Inflammatory macrophage treated with lipopolysaccharide for 4 hours (primary cell): ENCODE measurements at regions not wholly inside any gene's neighbourhood (a gene's known extent, or its start where the extent isn't known, plus 50 kb on each side); places are given as distances from the start of the nearest gene placed in this dataset.

Source experiments
- DNase-seq: peaks from one replicate; pipeline ENCODE4 v3.0.0-alpha.2; 2020

DNA sequence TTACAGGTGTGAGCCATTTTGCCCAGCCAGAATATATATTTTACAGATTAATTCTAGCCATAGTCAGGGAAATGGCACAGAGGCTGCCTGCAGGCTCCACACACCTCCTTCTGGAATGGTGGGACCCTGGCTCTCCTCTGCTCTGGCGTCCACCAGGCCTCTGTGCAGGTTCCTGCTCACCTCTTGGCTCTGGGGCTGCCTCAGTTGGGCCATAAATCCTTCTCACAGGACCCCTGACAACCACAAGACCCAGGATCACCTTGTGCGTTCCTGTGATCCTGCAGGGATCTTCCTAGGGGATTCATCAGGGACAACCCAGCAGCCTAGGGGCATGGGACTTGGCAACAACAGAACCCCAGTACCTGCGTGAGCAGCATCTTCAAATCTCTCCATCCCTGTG, 93.0 kb upstream of the FSTL4 start:
- no peak for DNase-seq

- no peak for DNase-seq
Observed at GRCh38 chr5:133704411-133704810, 92.1 kb upstream of the FSTL4 start.

DNA sequence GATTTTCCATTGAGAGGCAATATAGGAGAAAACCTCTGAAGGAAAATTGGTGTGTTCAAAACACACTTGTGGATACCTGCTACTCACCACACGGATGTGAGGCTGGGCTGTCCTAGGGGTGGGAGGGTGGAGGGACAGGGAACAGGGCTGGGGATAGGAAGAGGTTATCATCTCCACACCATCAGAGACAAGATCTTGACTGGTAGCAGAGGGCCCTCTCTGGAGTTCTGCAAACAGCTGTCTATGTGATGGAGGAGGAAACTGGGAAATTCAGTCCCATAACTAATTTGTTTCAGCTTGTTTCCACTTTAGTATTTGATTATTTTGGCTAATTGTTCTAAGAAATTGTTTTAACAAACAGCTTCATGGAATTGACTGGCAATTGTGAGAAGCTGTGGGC, 91.6 kb upstream of the FSTL4 start:
- DNase-seq = no peak

- no peak for DNase-seq
Observed at GRCh38 chr5:133702791-133703770, 90.7 kb upstream of the FSTL4 start.

DNA sequence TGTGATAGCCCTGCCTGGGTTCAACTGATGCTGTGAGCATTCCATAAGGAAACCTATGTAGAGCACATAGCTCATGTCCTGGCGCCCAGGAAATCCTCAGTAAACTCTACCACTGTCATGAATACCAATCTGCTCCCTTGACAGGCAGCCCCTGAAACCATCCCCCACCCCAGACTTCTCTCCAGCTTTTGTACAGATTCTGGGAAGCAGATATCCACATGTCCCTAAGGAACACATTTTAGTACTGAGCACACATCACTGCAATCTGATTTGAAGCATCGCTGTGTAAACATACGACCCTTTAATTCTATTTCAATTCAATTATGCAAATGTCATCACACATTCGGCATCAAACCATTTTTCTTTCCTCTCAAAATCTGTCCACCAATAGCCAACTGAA, 89.5 kb upstream of the FSTL4 start:
- no peak for DNase-seq

- no peak for DNase-seq
Observed at GRCh38 chr5:133700251-133700650, 87.9 kb upstream of the FSTL4 start.

- DNase-seq = no peak
Observed at GRCh38 chr5:133698646-133699526, 86.5 kb upstream of the FSTL4 start.

- no peak for DNase-seq
Observed at GRCh38 chr5:133698259-133698554, 85.9 kb upstream of the FSTL4 start.

- no peak for DNase-seq
Observed at GRCh38 chr5:133697536-133698258, 85.4 kb upstream of the FSTL4 start.

DNA sequence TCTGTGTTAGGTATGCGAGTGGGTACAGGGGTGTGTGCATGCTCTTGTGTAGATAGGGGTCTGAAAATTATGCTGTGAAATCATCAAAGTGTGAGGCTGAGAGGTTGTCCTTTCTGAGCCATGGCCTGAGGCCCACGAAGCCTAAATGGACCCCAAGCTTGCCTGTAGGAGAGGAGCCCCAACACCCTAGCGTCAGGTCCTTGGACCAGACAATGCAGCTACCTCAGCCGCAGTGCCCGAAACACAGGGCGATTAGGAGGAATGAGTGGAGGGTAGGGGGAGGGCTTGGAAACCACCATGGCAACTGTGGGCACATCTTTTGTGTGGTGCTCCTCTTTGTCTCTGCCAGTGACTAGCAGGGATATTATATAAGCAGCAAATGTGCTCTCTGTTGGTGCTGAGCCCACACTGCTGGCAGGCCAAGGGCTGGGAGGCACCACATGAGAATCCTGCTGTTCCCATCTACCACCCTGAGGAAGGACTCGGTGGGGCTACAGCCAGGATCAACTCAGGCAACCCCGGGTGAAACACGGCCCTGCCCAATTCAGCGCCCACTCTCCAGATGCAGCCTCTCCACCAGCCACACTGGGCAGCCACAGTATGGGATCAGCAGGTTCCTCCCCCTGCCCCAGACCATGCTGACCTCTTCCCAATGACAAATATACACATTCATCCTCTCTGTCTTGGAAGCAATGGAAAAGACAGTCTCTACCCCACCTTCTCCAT, 84.6 kb upstream of the FSTL4 start:
- DNase-seq = no peak

- DNase-seq = no peak
Observed at GRCh38 chr5:133696006-133696584, 83.8 kb upstream of the FSTL4 start.

DNA sequence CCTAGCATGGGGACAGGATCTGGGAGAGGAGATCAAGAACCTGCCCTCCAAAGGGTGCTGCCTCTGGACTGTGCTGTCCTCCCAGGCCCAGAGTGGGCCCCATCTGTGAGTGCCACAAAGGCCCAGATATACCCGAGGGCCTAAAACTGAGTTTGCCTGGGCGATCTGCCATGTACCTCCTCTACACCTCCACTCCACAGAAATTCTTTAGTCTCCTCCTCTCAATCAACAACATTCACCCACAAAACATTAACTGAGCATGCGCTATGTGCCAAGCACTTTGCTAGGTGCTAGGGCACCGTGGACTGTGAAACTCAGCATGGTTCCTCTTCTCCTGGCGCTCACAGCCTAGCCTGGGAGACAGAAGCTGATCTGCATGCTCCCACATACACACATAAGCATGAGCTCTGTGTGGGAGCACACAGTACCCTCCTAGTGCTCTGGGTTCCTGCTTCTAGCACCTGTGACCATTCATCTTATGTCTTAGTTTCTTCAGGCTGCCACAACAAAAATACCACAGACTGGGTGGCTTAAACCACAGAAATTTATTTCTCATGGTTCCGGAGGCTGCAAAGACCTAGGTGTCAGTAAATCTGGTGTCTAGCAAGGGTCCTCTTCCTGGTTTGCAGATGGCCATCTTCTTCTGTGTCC, 82.0 kb upstream of the FSTL4 start:
- no peak for DNase-seq

- no peak for DNase-seq
Observed at GRCh38 chr5:133691448-133691847, 79.1 kb upstream of the FSTL4 start.

DNA sequence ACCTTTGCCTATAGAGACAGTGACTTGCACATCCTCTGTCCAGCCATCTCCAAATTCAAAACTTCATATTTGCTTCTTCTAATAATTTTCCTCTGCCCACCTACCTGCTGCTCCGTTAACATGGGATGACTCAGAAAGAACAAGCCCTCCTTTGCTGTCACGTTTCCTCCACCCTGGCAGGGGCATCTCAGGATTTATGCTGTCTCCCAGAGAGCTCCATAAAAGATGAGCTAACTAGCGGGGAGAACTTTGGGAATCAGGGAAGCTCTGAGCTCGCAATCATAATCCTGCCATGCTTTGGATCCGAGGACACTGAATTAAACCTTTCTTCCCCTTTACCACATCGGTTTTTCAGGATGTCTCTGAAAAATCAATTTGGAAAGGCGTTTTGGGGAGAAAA, 78.4 kb upstream of the FSTL4 start:
- no peak for DNase-seq

GRCh38 chr5:133688391-133688790, 76.0 kb upstream of the FSTL4 start:
- DNase-seq = no peak

DNA sequence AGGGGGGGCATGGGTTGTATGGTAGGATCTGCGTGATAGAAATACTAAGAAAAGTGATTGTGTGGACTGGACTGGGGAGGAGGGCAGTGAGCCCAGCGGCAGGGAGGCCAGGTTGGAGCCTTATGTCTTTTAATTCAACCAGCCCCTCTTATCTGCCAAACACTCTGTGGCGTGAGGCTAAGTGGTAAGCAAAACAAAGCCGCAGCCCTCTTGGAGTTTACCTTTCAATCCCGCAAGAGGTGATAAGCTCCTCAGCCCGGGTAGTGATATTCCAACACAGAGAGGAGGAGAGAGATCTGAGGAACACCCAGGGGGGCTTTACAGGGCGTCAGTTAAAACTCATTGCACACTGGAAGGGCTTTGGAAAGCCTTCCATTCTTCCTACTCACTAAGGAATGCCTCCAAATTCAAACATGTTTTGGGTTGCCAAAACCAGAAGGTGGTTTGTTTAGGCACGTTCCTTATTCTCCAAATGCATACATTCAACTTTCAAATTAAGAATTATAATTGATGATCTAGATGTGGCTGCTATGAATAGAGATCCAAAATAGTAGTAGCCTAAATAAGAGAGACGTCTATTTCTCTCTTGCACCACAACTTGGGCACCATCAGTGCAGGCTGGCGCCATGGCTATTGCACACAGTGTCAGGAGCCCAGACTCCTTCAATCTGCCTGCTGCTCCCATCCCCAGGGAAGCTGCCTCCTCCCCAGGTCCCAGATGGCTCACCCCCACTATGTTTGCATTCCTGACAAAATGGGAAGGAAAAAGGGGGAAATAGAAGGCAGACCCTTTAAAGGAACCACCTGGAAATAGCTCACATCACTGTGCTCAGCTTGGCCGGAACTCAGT, 75.1 kb upstream of the FSTL4 start:
- no peak for DNase-seq

DNA sequence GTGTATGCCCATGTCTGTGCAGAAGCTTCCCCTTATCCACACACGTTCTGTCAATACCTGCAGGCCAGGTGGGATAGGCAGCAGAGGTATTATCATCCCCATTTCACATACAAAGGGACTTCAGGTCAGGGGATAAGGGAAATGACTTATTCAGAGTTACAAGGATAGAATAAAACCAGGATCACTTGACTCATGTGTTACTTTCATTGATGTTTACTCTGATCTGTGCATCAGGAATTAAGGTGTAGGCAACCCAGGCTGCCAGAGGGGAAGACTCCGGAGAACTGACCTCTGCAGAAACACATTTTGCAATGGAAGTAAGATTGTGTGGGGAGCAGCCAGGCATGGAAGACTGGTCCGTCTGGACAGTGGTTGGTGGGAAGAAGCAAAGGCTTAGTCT, 74.2 kb upstream of the FSTL4 start:
- DNase-seq = no peak

DNA sequence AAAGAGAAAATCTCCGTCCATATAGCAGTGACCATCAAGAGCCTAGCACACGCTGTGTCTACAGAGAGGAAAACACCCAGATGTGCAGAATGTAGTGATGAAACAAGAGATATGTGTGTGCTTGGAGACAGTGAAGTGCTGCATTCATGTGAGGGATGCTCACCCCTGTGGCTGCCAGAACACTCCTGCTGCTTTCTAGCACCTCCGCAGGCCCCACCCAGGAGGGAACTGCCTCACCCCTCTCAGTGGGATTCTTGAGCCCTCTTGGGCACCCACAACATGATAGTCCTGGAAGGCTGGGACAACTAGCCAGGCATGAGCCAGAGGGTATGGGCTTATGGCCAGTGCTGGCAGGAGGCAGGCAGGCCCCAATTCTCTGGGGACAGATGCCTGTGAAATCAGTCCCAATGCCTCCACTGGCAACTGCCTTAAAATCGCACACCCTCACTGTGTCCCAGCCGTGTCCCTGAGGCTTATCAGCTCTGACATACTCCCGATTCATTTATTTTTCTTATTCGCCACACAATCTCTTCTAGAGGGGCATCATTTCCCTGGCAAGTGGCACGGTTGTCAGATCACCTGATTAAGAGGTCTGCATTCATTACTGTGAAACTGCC, 73.2 kb upstream of the FSTL4 start:
- no peak for DNase-seq

- no peak for DNase-seq
Observed at GRCh38 chr5:133683646-133684596, 71.6 kb upstream of the FSTL4 start.
